Fibroblast of lung (primary cell): ENCODE measurements at regions not wholly inside any gene's neighbourhood (a gene's known extent, or its start where the extent isn't known, plus 50 kb on each side); places are given as distances from the start of the nearest gene placed in this dataset.

Experiments
- DNase-seq, 2 donors: peaks; one replicate each; pipeline versions ENCODE4 v3.0.0 to v3.0.0-alpha.2; 2010; ENCODE audit warnings: low read depth in 2 of 2
- H2AFZ ChIP-seq: 2 replicates; pipeline ENCODE4 v1.5.1; 2012; ENCODE audit warnings: low read length, control low read depth, inconsistent platforms
- H3K27ac ChIP-seq: 2 replicates; pipeline ENCODE4 v1.5.1; 2011; ENCODE audit warnings: low read length, control low read depth; ENCODE audit not compliant: insufficient read depth
- H3K27me3 ChIP-seq: 2 replicates; pipeline ENCODE4 v1.5.1; 2011; ENCODE audit warnings: mild to moderate bottlenecking, low read length; ENCODE audit not compliant: control insufficient read depth, insufficient read depth
- H3K36me3 ChIP-seq: 2 replicates; pipeline ENCODE4 v1.5.1; 2011; ENCODE audit warnings: low read length; ENCODE audit not compliant: control insufficient read depth, insufficient read depth
- H3K4me1 ChIP-seq: 2 replicates; pipeline ENCODE4 v1.5.1; 2011; ENCODE audit warnings: low read length; ENCODE audit not compliant: control insufficient read depth, insufficient read depth; ENCODE audit errors: extremely low read depth
- H3K4me2 ChIP-seq: 2 replicates; pipeline ENCODE4 v1.5.1; 2011; ENCODE audit warnings: low read length, control low read depth; ENCODE audit not compliant: insufficient read depth; ENCODE audit errors: extremely low read depth
- H3K4me3 ChIP-seq, 4 experiments: fragments of 200-600 bp in 1 of 4; sonication (generic) in 1 of 4; replicated peaks in 1 of 4; 2 replicates each; pipeline ENCODE4 v1.5.1; 2011 to 2016; ENCODE audit warnings: low read length in 4 of 4, low read depth in 3 of 4, mild to moderate bottlenecking in 3 of 4, control low read depth in 2 of 4, inconsistent platforms in 1 of 4, mixed read lengths in 1 of 4; ENCODE audit not compliant: insufficient read depth in 1 of 4; ENCODE audit errors: control extremely low read depth in 1 of 4
- H3K79me2 ChIP-seq: 2 replicates; pipeline ENCODE4 v1.5.1; 2012; ENCODE audit warnings: mild to moderate bottlenecking, low read length, inconsistent platforms; ENCODE audit not compliant: control insufficient read depth, insufficient read depth
- H3K9ac ChIP-seq: 2 replicates; pipeline ENCODE4 v1.5.1; 2011; ENCODE audit warnings: mild to moderate bottlenecking, low read length, control low read depth; ENCODE audit not compliant: insufficient read depth
- H3K9me3 ChIP-seq: 2 replicates; pipeline ENCODE4 v1.5.1; 2012; ENCODE audit warnings: low read depth, low read length; ENCODE audit not compliant: control insufficient read depth, insufficient read depth
- H4K20me1 ChIP-seq: 2 replicates; pipeline ENCODE4 v1.5.1; 2011; ENCODE audit warnings: low read length; ENCODE audit not compliant: control insufficient read depth, insufficient read depth; ENCODE audit errors: extremely low read depth
- CTCF ChIP-seq, 2 donors: IDR thresholded peaks in 1 of 2; conservative IDR thresholded peaks in 1 of 2; 1 replicate in 1 of 2; 2 replicates in 1 of 2; pipeline ENCODE4 v1.5.1; 2011 to 2012; ENCODE audit warnings: low read length in 2 of 2, control low read depth in 1 of 2, inconsistent platforms in 1 of 2, low read depth in 1 of 2, mild to moderate bottlenecking in 1 of 2
- EZH2 ChIP-seq: IDR thresholded peaks from 2 replicates; pipeline ENCODE4 v1.5.1; 2012; ENCODE audit warnings: low read length, control low read depth, mild to moderate bottlenecking; ENCODE audit errors: missing control alignments

- Histone ChIP-seq H3K4me2 (no peak overlapping the region), H3K9ac (no peak overlapping the region), H3K79me2 (no peaks in the 10 kb centered on the region), H3K9me3 (no peaks in the 10 kb centered on the region), H3K4me1 (peaks cover 19% of the 10 kb centered on the region), H3K27ac (no peak overlapping the region), H4K20me1 (no peaks in the 10 kb centered on the region), H3K4me3 (no peak overlapping the region), H3K36me3 (no peaks in the 10 kb centered on the region), H2AFZ (no peak overlapping the region), H3K27me3 (no peaks in the 10 kb centered on the region)
- TF ChIP-seq CTCF (conservative IDR thresholded peaks at IDR 0.05 in 1 of 2, IDR thresholded peaks at IDR 0.05 in 1 of 2; ENCODE audit: low read depth in 1 of 2, low read length in 2 of 2) (no peak), EZH2 (no peak)
- no peak for DNase-seq
These were observed 53.4 kb upstream of the RPS23 start for GRCh38 chr5:82331557-82331956.

- no peaks in the 10 kb centered on the region for H3K9me3 ChIP-seq
- no peak overlapping the region for H3K9ac ChIP-seq
- no peak overlapping the region for H2AFZ ChIP-seq
- no peak overlapping the region for H3K4me2 ChIP-seq
- H3K27me3 ChIP-seq: no peaks in the 10 kb centered on the region
- no peaks in the 10 kb centered on the region for H3K79me2 ChIP-seq
- no peak overlapping the region for H3K27ac ChIP-seq
- peaks cover 17% of the 10 kb centered on the region for H3K4me1 ChIP-seq
- no peak for TF ChIP-seq CTCF (conservative IDR thresholded peaks at IDR 0.05 in 1 of 2, IDR thresholded peaks at IDR 0.05 in 1 of 2; ENCODE audit: low read depth in 1 of 2, low read length in 2 of 2)
- TF ChIP-seq EZH2: no peak
- DNase-seq: peak in 1 of 2 donors; percentile 68
- H3K4me3 ChIP-seq: no peak overlapping the region
- H4K20me1 ChIP-seq: no peaks in the 10 kb centered on the region
- H3K36me3 ChIP-seq: no peaks in the 10 kb centered on the region
These were observed 52.5 kb upstream of the RPS23 start for GRCh38 chr5:82330530-82331270.

- Histone ChIP-seq H3K9me3 (no peaks in the 10 kb centered on the region), H4K20me1 (no peaks in the 10 kb centered on the region), H3K4me3 (no peak overlapping the region), H3K9ac (no peak overlapping the region), H3K27ac (no peak overlapping the region), H3K79me2 (no peaks in the 10 kb centered on the region), H3K36me3 (no peaks in the 10 kb centered on the region), H3K4me2 (no peak overlapping the region), H2AFZ (no peak overlapping the region), H3K4me1 (peaks cover 9% of the 10 kb centered on the region), H3K27me3 (no peaks in the 10 kb centered on the region)
- TF ChIP-seq EZH2: no peak
- no peak for DNase-seq
These were observed 51.2 kb upstream of the RPS23 start for GRCh38 chr5:82329393-82329792.
